Upper lobe of right lung (tissue), 1 donor: ENCODE measurements at regions not wholly inside any gene's neighbourhood (a gene's known extent, or its start where the extent isn't known, plus 50 kb on each side); places are given as distances from the start of the nearest gene placed in this dataset.
"Not testable (repeated sequence)": the region's sequence is repeated elsewhere in the genome, so short reads cannot be mapped to it uniquely, and the experiment has no call there.

ENCODE experiments used
- ATAC-seq: fragments of 200-7000 bp; cut with Tn5 transposase; one replicate; pipeline ENCODE4 v1.9.1; 2020; ENCODE audit warnings: mild to moderate bottlenecking, moderate library complexity
- DNase-seq: peaks from one replicate; pipeline ENCODE4 v3.0.0-alpha.2; 2020
- H3K27ac ChIP-seq: fragments of 200-600 bp; one replicate; pipeline ENCODE4 v1.8.0; 2022
- H3K27me3 ChIP-seq: fragments of 200-600 bp; one replicate; pipeline ENCODE4 v1.8.0; 2022; ENCODE audit warnings: mild to moderate bottlenecking
- H3K36me3 ChIP-seq: fragments of 200-600 bp; one replicate; pipeline ENCODE4 v1.8.0; 2022
- H3K4me1 ChIP-seq: fragments of 200-600 bp; one replicate; pipeline ENCODE4 v1.8.0; 2022
- H3K4me3 ChIP-seq: fragments of 200-600 bp; one replicate; pipeline ENCODE4 v1.8.0; 2022; ENCODE audit warnings: mild to moderate bottlenecking
- H3K9me3 ChIP-seq: fragments of 200-600 bp; one replicate; pipeline ENCODE4 v1.8.0; 2022
- intact Hi-C: fragments of 100-400 bp; cut with DNase I; formaldehyde crosslinking; loops from one replicate; pipeline ENCODE4 v1.11.0; 2022
- TF ChIP-seq, protein P1 (sequence below): fragments of 200-600 bp; IDR thresholded peaks from one replicate; pipeline ENCODE4 v1.8.0; 2022; ENCODE audit warnings: antibody characterized with exemption
- donor health status: DM: no; HTN: yes; CAD: no; lungs with severe emphysema.

DNA sequence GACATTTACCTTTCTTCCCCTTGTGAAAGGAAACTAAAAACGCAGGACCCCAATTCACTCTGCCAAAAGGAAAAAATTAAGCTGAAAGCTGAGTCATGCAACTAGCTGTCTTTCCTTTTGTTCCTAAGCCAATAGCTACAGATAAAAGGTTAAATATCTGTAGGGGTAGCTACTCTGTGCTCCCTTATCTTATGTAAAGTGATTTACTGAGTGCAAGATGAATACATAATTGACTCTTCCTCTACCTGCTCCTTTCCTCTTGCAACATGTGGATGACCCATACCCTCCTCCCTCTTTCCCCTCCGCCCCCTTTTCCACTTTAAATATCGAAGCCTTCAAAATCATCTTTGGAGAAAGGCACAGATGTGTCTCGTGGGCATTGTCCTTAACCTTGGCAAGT lies 68.0 kb upstream of the ZNF157 start:
- TF ChIP-seq, protein P1, sequence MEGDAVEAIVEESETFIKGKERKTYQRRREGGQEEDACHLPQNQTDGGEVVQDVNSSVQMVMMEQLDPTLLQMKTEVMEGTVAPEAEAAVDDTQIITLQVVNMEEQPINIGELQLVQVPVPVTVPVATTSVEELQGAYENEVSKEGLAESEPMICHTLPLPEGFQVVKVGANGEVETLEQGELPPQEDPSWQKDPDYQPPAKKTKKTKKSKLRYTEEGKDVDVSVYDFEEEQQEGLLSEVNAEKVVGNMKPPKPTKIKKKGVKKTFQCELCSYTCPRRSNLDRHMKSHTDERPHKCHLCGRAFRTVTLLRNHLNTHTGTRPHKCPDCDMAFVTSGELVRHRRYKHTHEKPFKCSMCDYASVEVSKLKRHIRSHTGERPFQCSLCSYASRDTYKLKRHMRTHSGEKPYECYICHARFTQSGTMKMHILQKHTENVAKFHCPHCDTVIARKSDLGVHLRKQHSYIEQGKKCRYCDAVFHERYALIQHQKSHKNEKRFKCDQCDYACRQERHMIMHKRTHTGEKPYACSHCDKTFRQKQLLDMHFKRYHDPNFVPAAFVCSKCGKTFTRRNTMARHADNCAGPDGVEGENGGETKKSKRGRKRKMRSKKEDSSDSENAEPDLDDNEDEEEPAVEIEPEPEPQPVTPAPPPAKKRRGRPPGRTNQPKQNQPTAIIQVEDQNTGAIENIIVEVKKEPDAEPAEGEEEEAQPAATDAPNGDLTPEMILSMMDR = no peak
- Histone ChIP-seq H3K4me3 (no peak overlapping the region), H3K36me3 (no peaks in the 10 kb centered on the region), H3K9me3 (no peaks in the 10 kb centered on the region), H3K27me3 (no peaks in the 10 kb centered on the region), H3K4me1 (no peaks in the 10 kb centered on the region), H3K27ac (no peak overlapping the region)
- DNase-seq (no peak), ATAC-seq (no peak)
- intact Hi-C loops = no loop called here

DNA sequence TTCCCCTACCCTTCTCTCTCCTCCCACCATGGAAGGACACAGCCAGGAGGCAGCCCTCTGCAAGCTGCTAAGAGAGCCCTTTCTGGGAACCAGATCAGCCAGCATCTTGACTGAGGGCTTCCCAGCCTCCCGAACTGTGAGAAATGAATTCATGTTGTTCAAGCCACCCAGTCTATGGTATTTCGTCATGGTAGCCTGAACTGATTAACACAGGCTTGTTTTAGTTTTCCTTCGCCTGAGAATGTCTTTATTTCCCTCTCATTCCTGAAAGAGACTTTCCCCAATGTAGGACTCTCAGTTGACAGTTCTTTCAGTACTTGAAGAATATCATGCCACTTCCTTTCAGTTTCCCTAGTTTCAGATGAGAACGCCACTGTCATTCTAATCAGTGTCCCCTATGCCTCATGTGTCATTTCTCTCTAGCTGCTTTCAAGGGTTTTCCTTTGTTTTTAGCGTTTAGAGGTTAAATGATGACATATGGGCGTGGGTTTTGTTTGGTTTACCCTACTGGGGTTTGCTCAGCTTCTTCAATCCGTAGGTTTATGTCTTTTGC lies 63.8 kb upstream of the ZNF157 start:
- intact Hi-C loops, H3K9me3 ChIP-seq, H3K27me3 ChIP-seq, H3K4me3 ChIP-seq, DNase-seq, H3K36me3 ChIP-seq, H3K4me1 ChIP-seq, H3K27ac ChIP-seq, ATAC-seq: not testable (repeated sequence)

DNA sequence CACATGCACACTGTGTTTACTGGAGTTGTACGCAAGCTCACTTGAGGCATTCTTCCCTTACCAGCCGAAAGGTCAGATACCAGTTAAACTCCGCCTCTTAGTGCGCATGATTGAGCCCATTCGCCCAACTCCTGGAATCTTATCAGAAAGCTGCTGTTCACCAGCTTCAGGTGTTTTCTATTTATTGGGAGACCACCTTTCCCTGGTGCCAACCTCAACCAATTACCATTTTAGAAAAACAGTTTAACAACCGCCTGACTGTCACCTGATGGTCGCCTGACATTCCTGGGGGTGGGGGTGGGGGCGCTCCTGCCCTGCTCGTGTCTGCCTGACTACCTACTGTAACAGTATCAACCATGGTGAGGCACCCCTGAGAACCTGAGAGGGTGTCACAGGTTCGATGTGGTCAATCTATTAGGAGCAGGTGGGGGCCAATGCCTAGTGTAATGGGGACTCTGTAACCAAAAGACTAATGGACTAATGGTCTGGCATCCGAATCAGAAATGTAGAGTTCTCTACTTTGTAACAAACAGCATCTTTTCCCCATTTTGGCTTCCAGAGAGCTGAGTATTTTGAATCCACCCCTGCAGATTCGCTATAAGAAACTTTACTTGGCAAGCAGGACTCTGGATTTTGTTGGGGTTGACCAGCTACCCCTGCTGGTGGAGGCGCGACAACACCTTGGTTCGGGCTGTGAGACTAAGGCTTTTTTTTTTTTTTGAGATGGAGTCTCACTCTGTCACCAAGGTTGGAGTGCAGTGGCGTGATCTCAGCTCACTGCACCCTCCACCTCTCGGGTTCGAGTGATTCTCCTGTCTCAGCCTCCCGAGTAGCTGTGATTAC lies 58.2 kb upstream of the ZNF157 start:
- H3K27ac ChIP-seq = peak overlapping the region; percentile 6
- H3K27me3 ChIP-seq = no peaks in the 10 kb centered on the region
- no peak overlapping the region for H3K4me3 ChIP-seq
- DNase-seq = peak; percentile 71
- TF ChIP-seq, protein P1 = peak; percentile 48
- no peaks in the 10 kb centered on the region for H3K9me3 ChIP-seq
- peak; percentile 92 for ATAC-seq
- no peaks in the 10 kb centered on the region for H3K36me3 ChIP-seq
- H3K4me1 ChIP-seq = no peaks in the 10 kb centered on the region
- intact Hi-C loops = no loop called here

DNA sequence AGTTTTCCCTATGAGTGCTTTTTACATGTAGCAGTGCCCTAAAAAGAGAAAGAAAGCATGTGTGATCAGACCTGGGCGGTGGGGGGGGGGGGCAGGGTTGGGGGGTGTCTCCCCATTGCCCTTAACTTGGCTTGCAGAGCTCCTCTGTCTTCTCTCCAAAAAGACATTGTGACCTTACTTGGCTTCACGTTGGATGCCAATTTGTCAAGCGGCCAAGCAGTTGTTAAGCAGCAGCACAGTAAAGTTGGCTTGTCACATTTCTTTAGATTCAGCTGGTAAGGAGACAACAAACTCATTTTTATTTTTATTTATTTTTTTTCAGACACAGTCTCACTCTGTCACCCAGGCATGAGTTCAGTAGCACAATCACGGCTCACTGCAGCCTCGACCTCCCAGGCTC lies 57.3 kb upstream of the ZNF157 start:
- Histone ChIP-seq H3K36me3 (no peaks in the 10 kb centered on the region), H3K4me1 (no peaks in the 10 kb centered on the region), H3K27me3 (no peaks in the 10 kb centered on the region), H3K4me3 (no peak overlapping the region), H3K9me3 (no peaks in the 10 kb centered on the region), H3K27ac (no peak overlapping the region)
- DNase-seq (no peak), ATAC-seq (no peak)
- TF ChIP-seq, protein P1 = no peak
- intact Hi-C loops = no loop called here

DNA sequence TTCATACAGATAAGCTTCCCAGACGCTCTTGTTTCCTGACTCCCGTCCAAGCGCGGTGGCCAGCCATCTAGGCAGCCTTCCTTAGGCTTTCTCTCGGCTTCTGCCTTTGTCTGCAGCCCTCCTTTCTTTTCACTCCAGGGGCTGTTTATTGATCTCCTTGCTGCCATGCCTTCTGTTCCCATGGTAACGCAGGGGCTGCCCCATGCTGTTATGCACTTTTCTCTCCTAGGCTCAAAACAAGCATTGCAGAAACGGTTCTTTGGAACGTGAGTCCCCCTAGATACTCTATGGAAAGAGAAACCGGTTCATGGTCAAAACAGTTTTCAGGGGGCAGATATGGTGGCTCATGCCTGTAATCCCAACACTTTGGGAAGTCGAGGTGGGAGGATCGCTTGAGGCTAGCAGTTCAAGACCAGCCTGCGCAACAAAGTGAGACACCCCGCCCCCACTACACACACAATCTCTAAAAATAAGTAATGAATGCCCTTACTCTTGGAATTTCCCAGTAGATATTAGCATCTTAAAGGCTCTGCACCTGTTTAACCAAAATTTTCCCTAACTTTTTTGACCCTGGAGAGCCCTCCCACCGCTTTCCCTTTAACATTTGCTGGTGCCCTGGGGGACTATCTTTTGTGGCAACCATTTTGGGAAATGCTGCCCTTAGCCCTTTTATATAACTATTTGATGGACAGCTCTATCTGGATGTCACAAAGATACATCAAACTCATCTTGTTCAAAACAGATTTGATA lies 53.9 kb upstream of the ZNF157 start:
- Histone ChIP-seq H3K4me3 (no peak overlapping the region), H3K9me3 (no peaks in the 10 kb centered on the region), H3K27me3 (no peaks in the 10 kb centered on the region), H3K4me1 (no peaks in the 10 kb centered on the region), H3K27ac (no peak overlapping the region), H3K36me3 (no peaks in the 10 kb centered on the region)
- intact Hi-C loops = no loop called here
- ATAC-seq (no peak), DNase-seq (no peak)
- TF ChIP-seq, protein P1 = no peak
